Pulmonary artery endothelial cell (primary cell): ENCODE measurements at regions not wholly inside any gene's neighbourhood (a gene's known extent, or its start where the extent isn't known, plus 50 kb on each side); places are given as distances from the start of the nearest gene placed in this dataset.

Experiments used
- DNase-seq: peaks from one replicate; pipeline ENCODE4 v3.0.0-alpha.2; 2011; ENCODE audit warnings: low read depth, low spot score

DNA sequence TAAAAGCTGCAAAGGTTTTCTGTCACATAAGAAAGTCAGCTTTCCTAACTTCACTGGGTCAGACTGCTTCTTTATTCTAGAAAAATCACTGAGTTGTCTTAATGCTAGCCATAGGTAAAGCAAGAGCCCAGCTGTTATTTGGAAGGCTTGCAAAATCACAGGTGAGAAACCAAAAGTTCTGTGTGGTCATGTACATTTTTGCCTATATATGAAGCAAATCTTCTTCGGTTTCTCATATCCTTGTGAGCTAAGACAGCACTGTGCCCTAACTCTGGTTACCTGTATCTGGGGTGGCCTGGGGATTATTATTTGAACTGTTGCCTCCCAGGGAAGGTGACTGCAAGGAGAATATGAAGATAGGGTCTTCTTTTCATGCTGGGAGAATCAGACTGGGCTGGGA lies 444.9 kb upstream of the CLINT1 start:
- DNase-seq: no peak

DNA sequence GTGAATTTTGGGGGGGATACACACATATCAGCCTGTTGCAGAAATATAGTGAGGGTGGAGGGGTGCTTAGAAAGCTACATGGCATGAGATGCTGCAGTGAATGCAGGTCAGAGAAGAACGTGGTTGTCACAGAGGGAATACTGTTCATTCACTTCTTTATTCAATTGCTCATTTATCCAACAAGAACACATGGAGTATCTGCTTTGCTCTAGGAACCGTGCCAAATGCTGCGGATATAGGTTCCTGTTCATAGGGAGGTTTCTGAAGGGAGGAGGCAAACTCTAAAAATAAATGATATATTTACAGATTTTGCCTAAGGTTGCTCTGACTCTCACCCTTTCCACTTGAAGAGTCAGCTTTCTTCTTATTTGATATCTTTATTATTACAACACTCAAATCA lies 444.3 kb upstream of the CLINT1 start:
- no peak for DNase-seq

DNA sequence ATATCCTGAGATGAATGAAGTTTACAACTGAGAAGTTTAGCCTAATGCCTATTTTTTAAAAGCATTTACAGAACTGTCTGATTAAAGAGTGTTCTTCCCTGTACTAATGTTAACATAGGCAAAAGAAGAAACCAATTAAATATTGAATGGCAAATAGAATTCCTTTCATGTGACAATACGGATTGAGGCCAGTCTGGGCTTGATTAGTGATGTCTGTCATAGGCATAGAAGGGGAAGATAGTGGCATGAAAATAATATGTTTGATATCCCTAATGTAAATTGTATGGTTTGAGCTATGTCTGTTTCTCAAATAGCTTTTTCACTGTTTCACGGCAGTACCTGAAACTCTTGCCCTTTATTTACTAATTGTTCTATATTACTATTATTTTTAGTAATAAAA lies 443.1 kb upstream of the CLINT1 start:
- DNase-seq: no peak

DNA sequence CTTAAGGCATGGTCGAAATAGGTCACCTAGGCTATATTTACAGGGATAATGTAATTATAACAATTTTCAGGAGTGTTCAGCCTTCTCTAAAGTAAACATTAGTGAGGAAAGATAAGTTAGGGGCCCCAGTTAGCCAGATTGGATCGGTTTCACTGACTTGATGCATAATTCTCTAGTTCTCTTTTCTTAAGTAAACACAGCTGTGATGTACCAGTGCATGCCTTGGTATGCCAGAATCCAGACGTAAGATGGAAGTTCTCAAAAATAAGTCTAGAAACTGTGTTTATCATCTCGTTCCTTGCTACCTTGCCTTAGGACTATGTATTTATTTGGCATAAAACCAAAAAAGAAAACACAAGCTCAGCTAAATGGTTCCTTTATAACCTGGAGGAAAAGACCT lies 442.2 kb upstream of the CLINT1 start:
- no peak for DNase-seq

DNA sequence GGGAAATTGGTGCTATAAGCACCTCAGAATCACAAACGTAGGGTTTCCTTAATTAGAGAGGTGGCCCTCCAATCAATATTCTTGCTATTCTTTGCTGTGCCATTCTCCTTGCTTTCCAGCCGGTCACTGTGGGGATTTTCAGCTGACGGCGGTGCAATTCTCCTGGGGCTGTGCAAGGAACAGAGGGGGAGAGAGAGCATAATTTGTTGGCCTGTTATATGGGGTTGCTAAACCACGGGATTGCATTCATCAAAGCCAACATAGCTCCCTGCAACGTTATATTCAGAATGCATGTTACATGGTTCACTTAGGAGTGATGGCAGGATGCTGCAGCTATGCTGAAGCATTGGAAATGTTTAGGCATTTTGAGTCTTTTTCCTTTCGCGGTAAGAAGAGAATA lies 441.3 kb upstream of the CLINT1 start:
- DNase-seq: no peak

DNA sequence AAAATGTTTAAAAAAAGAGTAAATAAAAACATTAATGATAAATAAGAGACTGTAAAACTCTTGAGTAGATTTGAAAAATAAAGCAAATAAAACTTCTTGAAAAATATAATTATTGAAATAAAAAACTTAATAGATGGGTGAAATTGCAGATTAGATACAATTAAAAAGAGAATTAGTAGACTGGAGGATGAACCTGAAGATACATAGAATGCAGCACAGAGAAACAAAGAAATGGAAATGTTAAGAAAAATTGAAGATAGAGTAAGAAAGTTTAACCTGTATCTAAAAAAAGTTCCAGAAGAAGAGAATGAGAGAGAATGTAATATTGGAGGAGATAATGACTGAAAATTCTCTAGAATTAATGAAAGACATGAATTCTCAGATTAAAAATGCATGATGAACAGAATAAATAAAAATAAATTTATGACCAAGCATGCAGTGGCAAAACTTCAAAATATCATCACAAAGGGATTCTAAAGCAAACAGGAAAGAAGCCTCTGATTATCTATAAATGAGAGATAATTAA lies 438.1 kb upstream of the CLINT1 start:
- DNase-seq: no peak

DNA sequence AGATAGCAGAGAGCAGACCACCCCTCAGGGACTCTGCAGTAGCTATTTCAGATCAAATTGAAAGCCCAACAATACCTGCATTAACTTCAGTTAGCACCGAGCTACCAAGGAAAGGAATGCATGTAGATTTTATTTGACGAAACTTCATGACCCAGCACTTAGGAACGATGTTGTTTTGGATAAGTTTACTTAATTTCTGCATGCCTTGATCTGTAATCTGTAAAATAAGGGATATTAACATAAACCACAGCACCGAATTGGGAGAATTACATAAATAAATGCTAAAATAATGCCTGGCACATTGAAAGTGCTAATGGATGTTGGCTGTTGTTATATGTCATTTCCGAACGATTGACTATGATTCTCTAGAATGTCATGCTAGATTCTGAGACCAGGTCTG lies 435.8 kb upstream of the CLINT1 start:
- DNase-seq: no peak

DNA sequence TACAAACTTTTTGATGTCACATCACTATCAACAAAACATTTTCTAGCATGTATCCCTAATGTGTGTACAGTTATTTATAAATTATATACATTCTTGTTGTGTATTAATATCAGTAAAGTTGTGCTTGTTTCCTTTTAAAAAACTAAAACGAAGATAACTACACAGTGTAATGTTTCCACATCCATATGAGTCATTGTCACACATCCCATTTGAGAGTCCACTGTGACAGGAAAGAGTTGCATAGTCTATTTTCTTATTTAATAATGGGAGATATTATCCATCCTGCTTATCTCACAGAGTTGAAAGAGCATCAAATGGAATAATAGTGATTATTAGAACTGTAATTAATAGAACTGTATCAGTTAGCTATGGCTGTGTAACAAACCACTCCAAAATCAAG lies 434.0 kb upstream of the CLINT1 start:
- no peak for DNase-seq

DNA sequence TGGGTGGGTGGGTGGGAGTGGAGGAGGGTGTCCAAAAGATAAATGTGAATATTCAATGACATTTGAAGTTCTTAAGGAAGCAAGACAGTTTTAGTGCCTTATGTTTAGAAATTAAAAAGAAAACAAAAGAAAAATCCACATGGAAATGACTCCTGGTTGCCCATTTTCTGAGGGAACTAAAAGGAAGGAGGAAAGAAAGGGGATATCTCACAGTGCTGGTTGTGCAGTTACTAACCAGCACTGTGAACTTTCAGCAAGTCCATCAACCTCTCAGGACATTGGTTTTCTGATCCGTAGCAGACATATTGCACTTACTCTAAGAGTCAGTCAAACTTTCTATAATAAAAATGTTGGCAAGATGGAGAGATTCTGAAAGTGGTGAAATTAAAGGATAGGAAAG lies 431.0 kb upstream of the CLINT1 start:
- no peak for DNase-seq

DNA sequence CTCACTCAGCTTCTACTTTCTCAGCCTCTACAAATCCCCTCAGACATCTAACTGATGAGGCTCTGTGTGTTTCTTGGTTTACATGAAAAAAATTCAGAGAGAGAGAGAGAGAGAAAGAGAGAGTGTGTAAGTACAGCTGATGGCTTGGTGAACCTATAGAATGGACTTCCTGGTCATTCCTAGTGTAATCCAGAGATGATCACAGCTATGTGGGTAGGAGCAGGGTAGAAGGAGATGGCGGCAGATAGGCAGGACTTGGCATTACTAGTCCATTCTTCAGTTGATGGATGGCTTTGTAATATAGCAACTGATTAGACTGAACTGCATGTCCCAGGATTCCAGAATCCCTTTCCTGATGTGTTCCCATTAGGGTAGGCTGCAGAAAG lies 429.3 kb upstream of the CLINT1 start:
- no peak for DNase-seq

DNA sequence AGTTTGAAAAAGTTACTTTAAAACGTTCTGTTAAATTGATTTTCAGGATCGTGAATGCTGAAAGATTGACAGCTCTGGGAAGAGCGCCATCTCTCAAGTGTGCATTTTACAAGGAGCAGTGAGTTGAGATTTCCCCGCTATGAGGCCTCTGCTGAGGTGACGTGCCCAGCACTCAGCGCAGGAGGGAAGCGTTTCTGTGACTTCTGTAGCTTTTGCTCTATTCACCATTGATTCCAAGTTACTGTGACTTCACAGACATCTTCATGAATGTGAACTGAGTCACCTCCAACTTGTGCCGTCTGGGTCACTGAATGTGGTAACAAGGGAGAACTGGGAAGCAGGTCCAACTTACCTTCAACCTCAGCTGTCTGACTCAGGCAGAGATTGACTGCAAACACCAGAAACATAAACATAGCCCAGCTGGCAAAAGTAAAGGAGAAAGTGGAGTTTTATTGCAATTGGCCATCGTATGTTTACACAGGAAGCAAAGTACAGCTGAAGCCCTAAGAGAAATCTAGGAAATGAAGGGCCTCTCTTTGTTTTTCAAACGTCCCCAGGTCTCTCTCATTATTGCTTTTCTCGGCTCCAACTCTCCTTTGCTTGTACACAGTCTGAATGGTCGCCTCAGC lies 428.8 kb upstream of the CLINT1 start:
- no peak for DNase-seq

DNA sequence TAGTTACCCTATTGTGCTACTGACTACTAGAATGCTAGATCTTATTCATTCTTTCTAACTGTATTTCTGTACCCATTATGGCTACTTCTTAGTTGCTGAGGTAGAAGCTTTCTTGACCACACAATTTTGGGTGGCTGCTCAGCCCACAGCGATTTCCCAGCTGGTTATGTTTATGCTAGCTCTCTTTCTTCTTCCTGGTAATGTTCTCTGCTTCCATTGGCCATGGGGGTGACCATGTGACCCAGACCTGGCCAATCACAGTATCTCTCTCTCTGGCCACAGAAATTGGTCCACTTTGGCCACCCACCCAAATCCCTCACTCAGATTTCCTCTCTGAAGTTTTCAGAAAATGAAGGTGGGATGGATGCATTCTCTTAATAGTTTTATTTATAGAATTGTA lies 427.9 kb upstream of the CLINT1 start:
- no peak for DNase-seq

DNA sequence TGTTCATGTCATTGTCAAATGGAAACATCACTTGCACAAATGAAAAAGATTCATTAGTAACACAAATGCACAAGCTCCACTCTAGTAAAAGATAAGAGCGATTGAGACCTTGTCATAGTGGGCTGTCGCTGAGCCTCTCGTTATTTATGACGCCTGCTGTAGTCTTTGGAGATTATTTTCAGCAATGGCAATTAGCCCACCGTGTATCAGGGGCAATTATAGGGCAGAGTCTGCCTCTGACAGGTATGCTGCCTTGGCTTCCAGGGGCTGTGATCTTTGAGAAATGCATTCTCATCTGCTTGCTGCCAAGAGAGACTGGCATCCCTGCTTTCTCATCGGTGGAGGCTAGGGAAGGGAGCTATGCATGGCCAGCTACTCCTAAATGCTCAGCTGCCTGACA lies 426.8 kb upstream of the CLINT1 start:
- no peak for DNase-seq

DNA sequence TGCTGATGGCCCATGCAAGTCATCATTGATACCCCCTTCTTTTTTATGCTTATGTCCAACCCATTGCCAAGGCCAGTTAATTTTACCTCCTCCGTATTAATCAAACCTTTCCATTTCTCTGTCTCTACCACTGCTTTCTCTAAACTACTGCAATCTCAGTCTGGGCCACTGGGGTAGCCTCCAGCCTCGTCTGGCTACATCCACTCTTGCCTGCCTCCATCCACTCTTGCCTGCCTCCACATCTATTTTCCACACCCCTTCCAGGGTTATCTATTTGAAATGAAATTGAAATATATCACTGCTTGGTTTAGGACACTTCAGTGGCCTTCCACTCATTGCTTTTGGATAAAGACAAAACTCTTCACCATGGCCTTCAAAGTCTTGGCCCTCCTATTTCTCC lies 425.3 kb upstream of the CLINT1 start:
- no peak for DNase-seq

DNA sequence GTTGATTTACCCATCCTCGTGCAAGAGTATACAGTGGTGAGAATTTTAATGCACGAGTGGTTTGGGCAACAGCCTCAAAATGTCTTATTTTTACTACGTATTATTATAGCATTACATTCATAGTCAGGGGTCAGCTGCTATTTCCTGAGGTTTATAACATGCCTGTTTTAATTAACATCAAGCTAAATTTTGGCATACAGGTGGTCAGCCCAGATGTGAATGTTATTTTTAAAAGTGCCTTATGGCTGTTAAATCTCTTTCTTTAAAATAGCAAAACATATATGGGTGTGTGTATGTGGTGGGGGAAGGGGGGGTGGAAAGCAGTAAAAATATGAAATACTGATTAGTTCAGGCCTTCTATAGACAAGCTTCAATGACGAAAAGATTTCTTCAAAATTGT lies 424.5 kb upstream of the CLINT1 start:
- no peak for DNase-seq

DNA sequence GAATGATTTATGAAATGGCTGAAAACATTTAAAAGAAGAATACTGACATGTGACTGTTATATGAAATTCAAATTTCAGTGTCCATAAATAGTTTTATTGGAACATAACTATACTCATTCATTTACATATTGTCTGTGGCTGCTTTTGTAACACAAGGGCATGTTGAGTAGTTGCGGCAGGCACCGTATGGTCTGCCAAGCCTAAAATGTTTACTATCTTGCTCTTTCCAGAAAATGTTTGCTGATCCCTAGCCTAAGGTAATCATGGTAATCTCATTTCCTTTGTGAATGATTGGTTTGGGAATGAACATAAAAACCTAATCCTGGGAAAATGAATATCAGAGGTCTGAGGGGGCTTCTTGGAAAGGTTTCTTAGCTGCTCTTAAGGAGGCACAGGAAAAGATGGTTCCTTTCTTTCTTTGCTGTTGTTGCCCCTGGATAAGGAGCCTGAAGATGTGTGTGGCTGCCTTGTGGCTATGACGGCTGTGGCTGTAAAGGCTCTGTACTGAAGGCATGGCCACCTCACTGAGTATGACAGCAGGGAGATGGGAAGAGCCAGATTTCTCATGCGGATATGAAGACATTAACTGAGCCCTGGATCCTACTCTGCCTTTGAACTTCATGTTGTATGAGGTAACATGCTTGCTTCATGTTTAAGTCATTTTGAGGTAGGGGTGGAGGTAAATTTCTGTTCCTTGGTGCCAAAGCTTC lies 419.4 kb upstream of the CLINT1 start:
- no peak for DNase-seq

DNA sequence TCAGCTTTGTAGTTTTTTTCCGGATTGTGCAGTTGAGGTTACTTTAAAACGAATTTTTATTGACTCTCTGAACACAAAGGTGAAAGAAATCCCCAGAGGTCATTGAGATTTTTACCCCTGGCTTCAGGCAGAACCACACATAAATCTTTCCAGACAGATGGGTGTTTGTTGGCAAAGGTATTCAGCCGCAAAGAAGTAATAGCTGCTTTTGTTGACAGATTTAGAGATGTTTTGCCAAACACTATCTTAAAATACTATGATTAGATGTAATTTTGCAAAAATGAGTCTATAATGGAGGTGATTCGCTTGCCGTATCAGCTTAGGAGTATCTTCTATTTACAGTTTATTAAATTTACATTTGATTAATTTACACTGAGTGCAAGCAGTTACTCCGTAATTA lies 418.3 kb upstream of the CLINT1 start:
- DNase-seq: no peak

DNA sequence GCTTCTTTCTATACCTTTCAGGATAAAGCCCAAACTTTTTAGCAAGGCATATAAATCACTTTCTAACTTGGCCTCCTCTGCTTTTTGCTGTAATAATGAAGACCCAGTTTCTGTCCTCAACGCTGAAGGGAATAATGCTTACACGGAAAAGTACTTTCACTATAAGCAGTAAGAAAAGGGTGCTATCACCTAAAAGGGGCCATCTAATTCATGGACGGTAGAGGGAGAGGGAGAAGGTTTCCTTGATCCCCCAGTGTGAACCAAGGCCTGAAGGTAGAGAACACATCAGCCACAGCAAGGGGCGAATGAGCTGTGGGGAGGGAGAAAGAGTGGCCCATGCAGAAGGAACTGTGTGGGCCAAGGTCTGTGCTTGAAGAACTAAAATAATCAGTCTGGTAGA lies 417.7 kb upstream of the CLINT1 start:
- DNase-seq: no peak

DNA sequence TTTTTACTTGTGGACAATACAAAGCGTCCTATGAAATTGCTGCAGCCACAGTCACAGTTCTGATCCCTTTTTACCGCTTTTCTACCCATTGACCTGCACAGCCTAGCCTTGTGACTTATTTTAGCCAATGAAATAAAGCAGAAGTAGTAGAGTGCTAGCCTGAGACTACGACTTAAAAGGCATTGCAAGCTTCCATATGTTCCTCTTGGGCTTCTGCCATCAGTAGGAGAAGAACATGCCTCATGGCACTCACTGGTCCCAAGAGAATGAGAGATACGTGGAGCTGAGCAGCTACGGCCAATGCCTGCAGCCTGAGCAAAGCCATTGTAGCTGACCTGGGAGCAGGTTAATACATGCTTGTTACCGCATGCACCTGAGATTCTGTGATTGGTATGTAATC lies 416.6 kb upstream of the CLINT1 start:
- no peak for DNase-seq

DNA sequence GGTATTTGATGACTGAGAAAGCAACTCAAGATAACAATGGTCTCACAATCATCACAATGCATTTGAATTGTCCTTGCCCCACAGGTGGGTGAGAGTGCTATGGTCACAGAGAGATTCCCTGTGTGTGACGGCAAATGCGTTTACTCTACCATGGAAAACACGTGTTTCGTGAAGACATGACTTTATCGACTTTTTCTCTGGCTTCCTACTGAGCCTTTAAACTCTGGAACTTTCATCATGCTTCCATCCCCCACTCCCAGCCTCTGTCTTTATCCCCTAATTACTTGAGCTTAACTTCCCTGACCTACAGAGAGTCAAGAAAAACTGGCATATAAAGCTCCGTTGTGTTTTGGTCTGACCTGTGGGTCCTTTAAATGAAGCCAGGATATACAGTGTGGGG lies 414.1 kb upstream of the CLINT1 start:
- DNase-seq: no peak

DNA sequence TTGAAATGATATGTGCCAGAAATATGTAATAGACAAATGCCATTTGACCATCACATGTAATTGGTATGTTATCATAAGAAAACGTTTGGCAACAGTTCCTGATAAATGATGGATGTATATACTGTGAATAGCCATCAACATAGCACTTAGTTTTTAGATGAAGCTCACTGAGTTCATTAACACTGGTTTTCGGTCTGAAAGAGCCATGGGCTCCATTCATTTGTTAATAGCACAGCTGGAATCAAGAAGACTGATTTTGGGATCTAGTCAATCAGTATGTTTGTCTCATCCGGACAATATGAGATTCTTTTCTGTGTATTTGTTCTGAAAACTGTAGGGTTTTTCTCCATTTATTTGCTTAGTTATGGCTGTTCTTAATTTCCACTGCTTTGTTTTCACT lies 413.5 kb upstream of the CLINT1 start:
- no peak for DNase-seq

DNA sequence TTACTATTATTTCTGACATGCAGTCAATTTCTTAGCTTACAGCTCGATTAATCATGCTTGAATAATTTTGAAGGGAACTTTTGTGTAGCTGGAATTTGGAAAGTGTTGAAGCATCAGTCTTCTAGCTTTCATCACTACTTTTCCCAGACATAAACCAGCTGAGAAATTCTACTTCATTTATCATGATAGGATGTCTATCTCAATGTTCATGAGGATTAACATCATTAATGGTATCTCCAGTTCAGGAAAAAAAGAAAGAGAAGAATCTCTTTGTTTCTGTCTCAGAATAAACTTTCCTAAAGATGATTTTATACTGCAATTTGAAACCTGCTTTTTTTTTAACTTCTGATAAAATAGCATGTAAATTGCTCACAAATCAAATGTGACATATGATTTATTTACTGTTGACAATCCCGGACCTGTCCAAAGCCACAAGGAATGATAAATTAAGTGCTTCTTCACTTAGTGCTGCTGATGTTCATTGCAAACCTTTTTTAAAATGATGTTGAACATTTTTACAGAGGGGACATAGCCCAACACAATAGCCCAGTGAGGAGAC lies 412.1 kb upstream of the CLINT1 start:
- DNase-seq: no peak

DNA sequence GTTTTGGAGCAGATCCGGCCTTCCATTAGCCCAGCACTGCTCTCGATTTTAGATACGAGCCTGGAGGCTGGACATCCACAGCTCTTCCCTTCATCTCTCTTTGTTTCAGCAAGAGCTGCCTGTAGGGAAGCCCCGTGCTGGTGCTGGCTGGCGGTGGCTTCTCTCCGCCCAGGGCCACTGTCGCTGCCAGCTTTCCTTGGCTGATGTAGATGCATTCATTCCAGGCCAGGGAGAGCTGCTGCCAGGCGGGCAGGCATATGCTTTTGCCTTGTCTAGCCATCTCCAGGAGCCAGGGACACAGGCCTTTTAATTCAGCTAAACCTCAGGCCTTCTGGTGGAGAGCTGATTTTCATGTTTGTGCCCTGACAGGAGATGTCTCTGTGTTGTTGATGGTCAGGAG lies 409.3 kb upstream of the CLINT1 start:
- DNase-seq: no peak
